Spleen (tissue), 7 donors: ENCODE measurements at regions not wholly inside any gene's neighbourhood (a gene's known extent, or its start where the extent isn't known, plus 50 kb on each side); places are given as distances from the start of the nearest gene placed in this dataset.

Source experiments
- CTCF ChIP-seq, 11 experiments: fragments of 200-600 bp in 7 of 11; fragments of 450-650 bp in 4 of 11; sonication (generic) in 4 of 11; IDR thresholded peaks in 8 of 11; conservative IDR thresholded peaks in 3 of 11; 1 replicate in 7 of 11; 2 replicates in 4 of 11; pipeline versions ENCODE4 v1.4.0 to v1.8.0; 2016 to 2021; ENCODE audit warnings: antibody characterized with exemption in 11 of 11, inconsistent platforms in 4 of 11, mild to moderate bottlenecking in 1 of 11
- POLR2AphosphoS5 ChIP-seq, 3 donors: sonication (generic); formaldehyde crosslinking; IDR thresholded peaks; one replicate each; pipeline ENCODE4 v1.5.1; 2017; ENCODE audit warnings: antibody characterized with exemption in 3 of 3
- donor health status: DM: no; HTN: no; CAD: no; lungs with moderate emphysema.
- donor health status: DM: no; HTN: no; CAD: no.
- donor health status: DM: no; HTN: no; CAD: no.

GRCh38 chr14:98059106-98059505 lies 1212.9 kb downstream of the BCL11B start:
- no peak for TF ChIP-seq CTCF (IDR thresholded peaks at IDR 0.05 in 8 of 11, conservative IDR thresholded peaks at IDR 0.05 in 3 of 11)
- TF ChIP-seq POLR2AphosphoS5 (IDR thresholded peaks at IDR 0.05) = no peak
